Activated CD4-positive, alpha-beta T cell treated with anti-CD3 and anti-CD28 coated beads, Interleukin-2, Interleukin-6, amounts not matched to agents 100 ng/mL and 50 ng/mL, durations not matched to agents 16 hours and 8 hours (primary cell): ENCODE measurements at regions not wholly inside any gene's neighbourhood (a gene's known extent, or its start where the extent isn't known, plus 50 kb on each side); places are given as distances from the start of the nearest gene placed in this dataset.
"Not testable (repeated sequence)": the region's sequence is repeated elsewhere in the genome, so short reads cannot be mapped to it uniquely, and the experiment has no call there.

ENCODE experiments used
- DNase-seq: peaks from one replicate; pipeline ENCODE4 v3.0.0-alpha.2; 2020

GRCh38 chr2:226310146-226310545 lies 489.5 kb downstream of the IRS1 start:
- no peak for DNase-seq

- no peak for DNase-seq
Measured at GRCh38 chr2:226308986-226309385, 490.6 kb downstream of the IRS1 start.

- DNase-seq = no peak
Measured at GRCh38 chr2:226308323-226308680, 491.3 kb downstream of the IRS1 start.

- no peak for DNase-seq
Measured at GRCh38 chr2:226307487-226308322, 491.9 kb downstream of the IRS1 start.

- DNase-seq = no peak
Measured at GRCh38 chr2:226306969-226307368, 492.7 kb downstream of the IRS1 start.

- DNase-seq = no peak
Measured at GRCh38 chr2:226304308-226304707, 495.3 kb downstream of the IRS1 start.

- DNase-seq = no peak
Measured at GRCh38 chr2:226303707-226304106, 495.9 kb downstream of the IRS1 start.

- DNase-seq = no peak
Measured at GRCh38 chr2:226300196-226300886, 499.3 kb downstream of the IRS1 start.

GRCh38 chr2:226299771-226300170 lies 499.8 kb downstream of the IRS1 start:
- DNase-seq = no peak

GRCh38 chr2:226295681-226296080 lies 503.9 kb downstream of the IRS1 start:
- no peak for DNase-seq

GRCh38 chr2:226295123-226295522 lies 504.5 kb downstream of the IRS1 start:
- DNase-seq = no peak

GRCh38 chr2:226291281-226291680 lies 508.3 kb downstream of the IRS1 start:
- not testable (repeated sequence) for DNase-seq

- DNase-seq = no peak
Measured at GRCh38 chr2:226286916-226287315, 512.7 kb downstream of the IRS1 start.

GRCh38 chr2:226283796-226284195 lies 515.8 kb downstream of the IRS1 start:
- DNase-seq = no peak

GRCh38 chr2:226282151-226282550 lies 517.5 kb downstream of the IRS1 start:
- no peak for DNase-seq

- DNase-seq = not testable (repeated sequence)
Measured at GRCh38 chr2:226280136-226280535, 519.5 kb downstream of the IRS1 start.

- DNase-seq = no peak
Measured at GRCh38 chr2:226275215-226275614, 524.4 kb downstream of the IRS1 start.

- DNase-seq = no peak
Measured at GRCh38 chr2:226274143-226274542, 525.5 kb downstream of the IRS1 start.

- DNase-seq = no peak
Measured at GRCh38 chr2:226273440-226273839, 526.2 kb downstream of the IRS1 start.

GRCh38 chr2:226272435-226272834 lies 527.2 kb downstream of the IRS1 start:
- DNase-seq = no peak

- no peak for DNase-seq
Measured at GRCh38 chr2:226270285-226271058, 529.1 kb downstream of the IRS1 start.

- no peak for DNase-seq
Measured at GRCh38 chr2:226267516-226268289, 531.9 kb downstream of the IRS1 start.
